SK-N-SH treated with all-trans-retinoic acid at 6 μM for 48 hours (cell line): ENCODE measurements at regions not wholly inside any gene's neighbourhood (a gene's known extent, or its start where the extent isn't known, plus 50 kb on each side); places are given as distances from the start of the nearest gene placed in this dataset.

Source experiments
- ATAC-seq: fragments of 200-7000 bp; cut with Tn5 transposase; 3 replicates; pipeline ENCODE4 v1.9.1; 2020; ENCODE audit warnings: mild to moderate bottlenecking, moderate library complexity
- CREB5 ChIP-seq: fragments of 250-450 bp; sonication (Bioruptor Pico); IDR thresholded peaks from 2 replicates; pipeline ENCODE4 v1.5.1; 2020; ENCODE audit warnings: low read depth, mild to moderate bottlenecking, moderate library complexity
- CSDC2 ChIP-seq: fragments of 250-450 bp; sonication (Bioruptor Pico); IDR thresholded peaks from 2 replicates; pipeline ENCODE4 v1.5.0; 2020; ENCODE audit warnings: mild to moderate bottlenecking, moderate library complexity
- ESRRG ChIP-seq: fragments of 250-450 bp; sonication (Bioruptor Pico); IDR thresholded peaks from 2 replicates; pipeline ENCODE4 v1.6.1; 2021; ENCODE audit warnings: mild to moderate bottlenecking
- GLIS3 ChIP-seq: fragments of 250-450 bp; sonication (Bioruptor Pico); IDR thresholded peaks from 2 replicates; pipeline ENCODE4 v1.5.0; 2020; ENCODE audit warnings: mild to moderate bottlenecking, moderate library complexity
- ISL1 ChIP-seq: fragments of 250-450 bp; sonication (Bioruptor Pico); IDR thresholded peaks from 2 replicates; pipeline ENCODE4 v2.1.2; 2022; ENCODE audit warnings: mild to moderate bottlenecking, moderate library complexity
- OSR1 ChIP-seq: fragments of 250-450 bp; sonication (Bioruptor Pico); IDR thresholded peaks from 2 replicates; pipeline ENCODE4 v1.8.0; 2022; ENCODE audit warnings: moderate library complexity, mild to moderate bottlenecking, inconsistent platforms
- PATZ1 ChIP-seq: fragments of 250-450 bp; sonication (Bioruptor Pico); IDR thresholded peaks from 2 replicates; pipeline ENCODE4 v1.8.0; 2020; ENCODE audit warnings: mild to moderate bottlenecking, moderate library complexity, borderline replicate concordance
- POU6F1 ChIP-seq: fragments of 250-450 bp; sonication (Bioruptor Pico); IDR thresholded peaks from 2 replicates; pipeline ENCODE4 v1.8.0; 2021; ENCODE audit warnings: low read depth, mild to moderate bottlenecking, moderate library complexity, borderline replicate concordance
- PPARA ChIP-seq: fragments of 250-450 bp; sonication (Bioruptor Pico); IDR thresholded peaks from 2 replicates; pipeline ENCODE4 v1.5.0; 2020; ENCODE audit warnings: mild to moderate bottlenecking, borderline replicate concordance
- RARB ChIP-seq: fragments of 250-450 bp; sonication (Bioruptor Pico); IDR thresholded peaks from 2 replicates; pipeline ENCODE4 v1.8.0; 2021; ENCODE audit warnings: mild to moderate bottlenecking, moderate library complexity
- SNAI2 ChIP-seq: fragments of 250-450 bp; sonication (Bioruptor Pico); IDR thresholded peaks from 2 replicates; pipeline ENCODE4 v1.5.0; 2020; ENCODE audit warnings: mild to moderate bottlenecking, moderate library complexity
- TCF4 ChIP-seq: fragments of 250-450 bp; sonication (Bioruptor Pico); IDR thresholded peaks from 2 replicates; pipeline ENCODE4 v1.8.0; 2021; ENCODE audit warnings: mild to moderate bottlenecking, moderate library complexity, borderline replicate concordance
- TOX ChIP-seq: fragments of 250-450 bp; sonication (Bioruptor Pico); IDR thresholded peaks from 2 replicates; pipeline ENCODE4 v1.8.0; 2021; ENCODE audit warnings: mild to moderate bottlenecking, moderate library complexity, borderline replicate concordance
- TSHZ2 ChIP-seq: fragments of 250-450 bp; sonication (Bioruptor Pico); IDR thresholded peaks from 2 replicates; pipeline ENCODE4 v1.5.0; 2020; ENCODE audit warnings: mild to moderate bottlenecking, moderate library complexity
- ZC3H10 ChIP-seq: fragments of 250-450 bp; sonication (Bioruptor Pico); IDR thresholded peaks from 2 replicates; pipeline ENCODE4 v1.5.1; 2021; ENCODE audit warnings: mild to moderate bottlenecking, moderate library complexity
- ZFP30 ChIP-seq: fragments of 450-650 bp; formaldehyde crosslinking; IDR thresholded peaks from 2 replicates; pipeline ENCODE4 v1.5.0; 2022; ENCODE audit warnings: mild to moderate bottlenecking, moderate library complexity
- ZNF565 ChIP-seq: fragments of 450-650 bp; formaldehyde crosslinking; conservative IDR thresholded peaks from 2 replicates; pipeline ENCODE4 v1.5.0; 2020; ENCODE audit warnings: low read depth, mild to moderate bottlenecking, moderate library complexity
- ZNF70 ChIP-seq: fragments of 450-650 bp; formaldehyde crosslinking; IDR thresholded peaks from 2 replicates; pipeline ENCODE4 v1.5.0; 2020; ENCODE audit warnings: mild to moderate bottlenecking, moderate library complexity
- ZNF8 ChIP-seq: fragments of 450-650 bp; formaldehyde crosslinking; IDR thresholded peaks from 2 replicates; pipeline ENCODE4 v1.5.0; 2020; ENCODE audit warnings: mild to moderate bottlenecking, moderate library complexity

- TF ChIP-seq PPARA (CRISPR knock-in tag) (no peak), ZC3H10 (CRISPR knock-in tag) (no peak), ZNF8 (CRISPR knock-in tag) (no peak), ZNF565 (CRISPR knock-in tag) (no peak), TOX (CRISPR knock-in tag) (no peak), SNAI2 (CRISPR knock-in tag) (no peak), POU6F1 (CRISPR knock-in tag) (no peak), TSHZ2 (CRISPR knock-in tag) (no peak), GLIS3 (CRISPR knock-in tag) (no peak), TCF4 (CRISPR knock-in tag) (no peak), CSDC2 (CRISPR knock-in tag) (no peak), ZFP30 (CRISPR knock-in tag) (no peak), PATZ1 (no peak), ESRRG (CRISPR knock-in tag) (no peak), CREB5 (CRISPR knock-in tag) (no peak), ZNF70 (CRISPR knock-in tag) (no peak), ISL1 (no peak), OSR1 (CRISPR knock-in tag) (no peak), RARB (no peak)
- ATAC-seq = no peak
Observed at GRCh38 chr12:124476011-124476400, 91.4 kb downstream of the NCOR2 start.

- ATAC-seq = no peak
- no peak for TF ChIP-seq OSR1 (CRISPR knock-in tag)
- TF ChIP-seq TCF4 (CRISPR knock-in tag) = no peak
- no peak for TF ChIP-seq PPARA (CRISPR knock-in tag)
Observed at GRCh38 chr12:124475295-124476010, 92.0 kb downstream of the NCOR2 start.

- ATAC-seq = no peak
- no peak for TF ChIP-seq GLIS3 (CRISPR knock-in tag)
- no peak for TF ChIP-seq PPARA (CRISPR knock-in tag)
- TF ChIP-seq CSDC2 (CRISPR knock-in tag) = no peak
- no peak for TF ChIP-seq ZNF8 (CRISPR knock-in tag)
- TF ChIP-seq, all 23 proteins: peak for 0
Observed at GRCh38 chr12:124474709-124475108, 92.7 kb downstream of the NCOR2 start.

- TF ChIP-seq ZNF8 (CRISPR knock-in tag) (no peak), TCF4 (CRISPR knock-in tag) (no peak)
Observed at GRCh38 chr12:124472690-124473279, 94.6 kb downstream of the NCOR2 start.

More at GRCh38 chr12:124472690-124473279, 94.6 kb downstream of the NCOR2 start:
- ATAC-seq = no peak
